GM12874 (cell line): ENCODE measurements at regions not wholly inside any gene's neighbourhood (a gene's known extent, or its start where the extent isn't known, plus 50 kb on each side); places are given as distances from the start of the nearest gene placed in this dataset.

Experiments
- CTCF ChIP-seq: IDR thresholded peaks from 2 replicates; pipeline ENCODE4 v1.5.1; 2011; ENCODE audit warnings: low read depth, mild to moderate bottlenecking, control low read depth, low read length, moderate library complexity; ENCODE audit not compliant: insufficient read depth

GRCh38 chr6:94065707-94066337 is 646.5 kb upstream of the EPHA7 start:
- TF ChIP-seq CTCF: no peak

GRCh38 chr6:94052749-94053148 is 633.4 kb upstream of the EPHA7 start:
- no peak for TF ChIP-seq CTCF

GRCh38 chr6:94050515-94050914 is 631.2 kb upstream of the EPHA7 start:
- TF ChIP-seq CTCF: no peak

GRCh38 chr6:94049001-94049400 is 629.6 kb upstream of the EPHA7 start:
- no peak for TF ChIP-seq CTCF

GRCh38 chr6:94045099-94045829 is 625.9 kb upstream of the EPHA7 start:
- no peak for TF ChIP-seq CTCF

GRCh38 chr6:94041945-94042709 is 622.8 kb upstream of the EPHA7 start:
- TF ChIP-seq CTCF: no peak

- no peak for TF ChIP-seq CTCF
These were observed 616.7 kb upstream of the EPHA7 start for GRCh38 chr6:94036024-94036423.
